Prostate gland (tissue), 2 donors: ENCODE measurements at regions not wholly inside any gene's neighbourhood (a gene's known extent, or its start where the extent isn't known, plus 50 kb on each side); places are given as distances from the start of the nearest gene placed in this dataset.

ENCODE experiments used
- POLR2A ChIP-seq: fragments of 450-650 bp; IDR thresholded peaks from one replicate; pipeline ENCODE4 v1.6.1; 2016; ENCODE audit warnings: antibody characterized with exemption, mild to moderate bottlenecking
- POLR2AphosphoS5 ChIP-seq: sonication (generic); formaldehyde crosslinking; IDR thresholded peaks from one replicate; pipeline ENCODE4 v1.6.1; 2017; ENCODE audit warnings: antibody characterized with exemption
- TF ChIP-seq, protein P1 (sequence below), 4 experiments: fragments of 200-600 bp in 2 of 4; fragments of 450-650 bp in 2 of 4; sonication (generic) in 2 of 4; IDR thresholded peaks; 1 replicate in 3 of 4; 2 replicates in 1 of 4; pipeline ENCODE4 v1.5.1; 2016 to 2019; ENCODE audit warnings: antibody characterized with exemption in 4 of 4, mild to moderate bottlenecking in 2 of 4, moderate library complexity in 2 of 4

DNA sequence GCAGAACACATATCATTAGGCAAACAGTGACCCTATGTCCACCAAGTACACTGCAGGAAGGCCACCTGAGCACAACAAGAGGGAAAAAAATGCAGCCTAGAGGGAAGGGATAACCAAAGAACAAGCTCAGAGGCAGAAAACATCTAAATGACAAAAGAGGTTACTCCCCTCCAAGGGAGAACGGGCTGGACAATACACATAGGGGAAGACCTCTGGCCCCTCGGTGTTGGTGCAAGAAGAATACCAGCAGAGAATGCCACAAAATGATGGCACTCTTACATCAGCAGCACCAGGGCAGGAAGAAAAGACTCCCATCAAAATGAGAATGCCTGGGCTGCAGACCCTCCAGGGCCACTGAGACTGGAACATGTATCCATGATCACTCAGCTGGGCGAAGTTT lies 66.6 kb upstream of the OPCML start:
- TF ChIP-seq, protein P1, sequence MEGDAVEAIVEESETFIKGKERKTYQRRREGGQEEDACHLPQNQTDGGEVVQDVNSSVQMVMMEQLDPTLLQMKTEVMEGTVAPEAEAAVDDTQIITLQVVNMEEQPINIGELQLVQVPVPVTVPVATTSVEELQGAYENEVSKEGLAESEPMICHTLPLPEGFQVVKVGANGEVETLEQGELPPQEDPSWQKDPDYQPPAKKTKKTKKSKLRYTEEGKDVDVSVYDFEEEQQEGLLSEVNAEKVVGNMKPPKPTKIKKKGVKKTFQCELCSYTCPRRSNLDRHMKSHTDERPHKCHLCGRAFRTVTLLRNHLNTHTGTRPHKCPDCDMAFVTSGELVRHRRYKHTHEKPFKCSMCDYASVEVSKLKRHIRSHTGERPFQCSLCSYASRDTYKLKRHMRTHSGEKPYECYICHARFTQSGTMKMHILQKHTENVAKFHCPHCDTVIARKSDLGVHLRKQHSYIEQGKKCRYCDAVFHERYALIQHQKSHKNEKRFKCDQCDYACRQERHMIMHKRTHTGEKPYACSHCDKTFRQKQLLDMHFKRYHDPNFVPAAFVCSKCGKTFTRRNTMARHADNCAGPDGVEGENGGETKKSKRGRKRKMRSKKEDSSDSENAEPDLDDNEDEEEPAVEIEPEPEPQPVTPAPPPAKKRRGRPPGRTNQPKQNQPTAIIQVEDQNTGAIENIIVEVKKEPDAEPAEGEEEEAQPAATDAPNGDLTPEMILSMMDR (IDR thresholded peaks at IDR 0.05), result no peak
- no peak for TF ChIP-seq POLR2A
- no peak for TF ChIP-seq POLR2AphosphoS5
